Testis (tissue), 2 donors: ENCODE measurements at regions not wholly inside any gene's neighbourhood (a gene's known extent, or its start where the extent isn't known, plus 50 kb on each side); places are given as distances from the start of the nearest gene placed in this dataset.

Experiments
- POLR2A ChIP-seq: fragments of 450-650 bp; IDR thresholded peaks from one replicate; pipeline ENCODE4 v1.6.1; 2017; ENCODE audit warnings: antibody characterized with exemption, mild to moderate bottlenecking, moderate library complexity
- TF ChIP-seq, protein P1 (sequence below), 3 experiments: fragments of 450-650 bp in 2 of 3; fragments of 200-600 bp in 1 of 3; sonication (generic) in 1 of 3; IDR thresholded peaks; one replicate each; pipeline ENCODE4 v1.5.1; 2016 to 2019; ENCODE audit warnings: antibody characterized with exemption in 3 of 3, mild to moderate bottlenecking in 2 of 3, moderate library complexity in 1 of 3

DNA sequence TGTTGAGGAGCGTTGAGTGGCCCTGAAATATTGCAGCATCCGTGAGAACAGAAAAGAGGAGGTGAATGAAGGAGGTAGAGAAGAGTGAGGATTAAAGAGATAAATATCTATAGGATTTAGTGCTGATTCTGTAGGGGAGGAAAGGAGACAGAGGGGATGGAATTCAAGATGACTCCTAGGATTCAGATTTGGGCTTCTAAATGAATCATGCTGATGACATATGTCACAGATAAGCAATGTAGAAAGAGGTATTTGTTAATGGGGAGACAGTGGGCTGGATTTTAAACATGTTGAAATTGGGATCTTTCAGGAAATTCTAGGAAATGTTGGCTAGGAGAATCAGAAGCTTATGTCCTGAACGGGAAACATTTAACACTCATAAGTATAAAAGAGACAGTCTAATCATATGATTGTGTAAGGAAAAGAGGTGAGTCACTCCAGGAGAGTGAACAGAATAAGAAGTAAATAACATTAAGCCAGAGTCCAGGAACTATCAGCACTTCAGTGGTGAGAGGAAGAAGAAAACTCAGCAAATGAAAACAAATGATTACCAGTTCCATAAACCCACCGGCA, 58.1 kb upstream of the DIO2 start:
- TF ChIP-seq, protein P1, sequence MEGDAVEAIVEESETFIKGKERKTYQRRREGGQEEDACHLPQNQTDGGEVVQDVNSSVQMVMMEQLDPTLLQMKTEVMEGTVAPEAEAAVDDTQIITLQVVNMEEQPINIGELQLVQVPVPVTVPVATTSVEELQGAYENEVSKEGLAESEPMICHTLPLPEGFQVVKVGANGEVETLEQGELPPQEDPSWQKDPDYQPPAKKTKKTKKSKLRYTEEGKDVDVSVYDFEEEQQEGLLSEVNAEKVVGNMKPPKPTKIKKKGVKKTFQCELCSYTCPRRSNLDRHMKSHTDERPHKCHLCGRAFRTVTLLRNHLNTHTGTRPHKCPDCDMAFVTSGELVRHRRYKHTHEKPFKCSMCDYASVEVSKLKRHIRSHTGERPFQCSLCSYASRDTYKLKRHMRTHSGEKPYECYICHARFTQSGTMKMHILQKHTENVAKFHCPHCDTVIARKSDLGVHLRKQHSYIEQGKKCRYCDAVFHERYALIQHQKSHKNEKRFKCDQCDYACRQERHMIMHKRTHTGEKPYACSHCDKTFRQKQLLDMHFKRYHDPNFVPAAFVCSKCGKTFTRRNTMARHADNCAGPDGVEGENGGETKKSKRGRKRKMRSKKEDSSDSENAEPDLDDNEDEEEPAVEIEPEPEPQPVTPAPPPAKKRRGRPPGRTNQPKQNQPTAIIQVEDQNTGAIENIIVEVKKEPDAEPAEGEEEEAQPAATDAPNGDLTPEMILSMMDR (IDR thresholded peaks at IDR 0.05), result no peak
- TF ChIP-seq POLR2A, result no peak
